MM.1S (cell line): ENCODE measurements at regions not wholly inside any gene's neighbourhood (a gene's known extent, or its start where the extent isn't known, plus 50 kb on each side); places are given as distances from the start of the nearest gene placed in this dataset.

ENCODE experiments used
- DNase-seq: peaks from one replicate; pipeline ENCODE4 v3.0.0-alpha.2; 2015
- H2AFZ ChIP-seq: fragments of 300-600 bp; sonication (generic); 2 replicates; pipeline ENCODE4 v1.6.0; 2016; ENCODE audit warnings: antibody characterized with exemption, low read length
- H3F3A ChIP-seq: fragments of 300-600 bp; sonication (generic); 2 replicates; pipeline ENCODE4 v1.6.1; 2016; ENCODE audit warnings: mild to moderate bottlenecking, antibody characterized with exemption, low read length, moderate library complexity, mixed read lengths; ENCODE audit not compliant: insufficient read depth
- H3K27ac ChIP-seq: fragments of 300-600 bp; sonication (generic); 2 replicates; pipeline ENCODE4 v1.5.1; 2016; ENCODE audit warnings: mild to moderate bottlenecking, low read length
- H3K27me3 ChIP-seq: fragments of 300-600 bp; sonication (generic); replicated peaks from 2 replicates; pipeline ENCODE4 v1.6.0; 2016; ENCODE audit warnings: low read length; ENCODE audit not compliant: insufficient read depth
- H3K36me3 ChIP-seq: fragments of 300-600 bp; sonication (generic); replicated peaks from 2 replicates; pipeline ENCODE4 v1.6.1; 2016; ENCODE audit warnings: mild to moderate bottlenecking, low read length, mixed read lengths; ENCODE audit not compliant: insufficient read depth
- H3K4me1 ChIP-seq: fragments of 300-600 bp; sonication (generic); 2 replicates; pipeline ENCODE4 v1.6.1; 2016; ENCODE audit warnings: low read length, mixed read lengths
- H3K4me2 ChIP-seq: fragments of 300-600 bp; sonication (generic); 2 replicates; pipeline ENCODE4 v1.6.0; 2016; ENCODE audit warnings: low read depth, low read length
- H3K4me3 ChIP-seq: fragments of 300-600 bp; sonication (generic); 2 replicates; pipeline ENCODE4 v1.5.1; 2016; ENCODE audit warnings: low read length, mixed read lengths
- H3K79me2 ChIP-seq: fragments of 300-600 bp; sonication (generic); 2 replicates; pipeline ENCODE4 v1.6.1; 2016; ENCODE audit warnings: mixed run types, low read length, mixed read lengths
- H3K9ac ChIP-seq: fragments of 300-600 bp; sonication (generic); 2 replicates; pipeline ENCODE4 v1.6.1; 2016; ENCODE audit warnings: low read length, mixed read lengths
- H3K9me2 ChIP-seq: fragments of 300-600 bp; sonication (generic); replicated peaks from 2 replicates; pipeline ENCODE4 v1.6.1; 2016; ENCODE audit warnings: mild to moderate bottlenecking, low read length, mixed read lengths; ENCODE audit not compliant: insufficient read depth
- H3K9me3 ChIP-seq: fragments of 300-600 bp; sonication (generic); replicated peaks from 2 replicates; pipeline ENCODE4 v1.6.1; 2016; ENCODE audit warnings: mild to moderate bottlenecking, low read length, mixed read lengths; ENCODE audit not compliant: insufficient read depth
- H4K20me1 ChIP-seq: fragments of 300-600 bp; sonication (generic); 2 replicates; pipeline ENCODE4 v1.6.1; 2016; ENCODE audit warnings: mild to moderate bottlenecking, low read length, moderate library complexity, mixed read lengths; ENCODE audit not compliant: insufficient read depth
- CTCF ChIP-seq: fragments of 300-600 bp; sonication (generic); IDR thresholded peaks from 2 replicates; pipeline ENCODE4 v1.5.1; 2016; ENCODE audit warnings: antibody characterized with exemption, low read length, mixed read lengths
- EZH2 ChIP-seq: fragments of 300-600 bp; sonication (generic); optimal IDR thresholded peaks from 2 replicates; pipeline ENCODE3; 2017; ENCODE audit warnings: low read depth, mild to moderate bottlenecking, antibody characterized with exemption, low read length, mixed read lengths
- EZH2phosphoT487 ChIP-seq: fragments of 300-600 bp; sonication (generic); IDR thresholded peaks from 2 replicates; pipeline ENCODE4 v1.6.1; 2018; ENCODE audit warnings: antibody characterized with exemption, low read length

- H3K9me2 ChIP-seq, result no peaks in the 10 kb centered on the region
- no peak overlapping the region for H3K27ac ChIP-seq
- H3K36me3 ChIP-seq, result no peaks in the 10 kb centered on the region
- H3K4me3 ChIP-seq, result no peak overlapping the region
- H3K4me2 ChIP-seq, result no peak overlapping the region
- DNase-seq, result no peak
- TF ChIP-seq EZH2, result no peak
- no peak for TF ChIP-seq CTCF
- TF ChIP-seq EZH2phosphoT487, result no peak
- H3K9ac ChIP-seq, result no peak overlapping the region
- no peaks in the 10 kb centered on the region for H3K27me3 ChIP-seq
- no peaks in the 10 kb centered on the region for H4K20me1 ChIP-seq
- no peaks in the 10 kb centered on the region for H3K9me3 ChIP-seq
- H3K4me1 ChIP-seq, result no peaks in the 10 kb centered on the region
- H3K79me2 ChIP-seq, result no peaks in the 10 kb centered on the region
- H2AFZ ChIP-seq, result no peak overlapping the region
- H3F3A ChIP-seq, result no peaks in the 10 kb centered on the region
Observed at GRCh38 chr20:40811004-40811403, 122.0 kb upstream of the MAFB start.

GRCh38 chr20:40811660-40812414 is 122.8 kb upstream of the MAFB start:
- no peaks in the 10 kb centered on the region for H3F3A ChIP-seq
- DNase-seq, result no peak
- H4K20me1 ChIP-seq, result no peaks in the 10 kb centered on the region
- no peaks in the 10 kb centered on the region for H3K27me3 ChIP-seq
- no peak for TF ChIP-seq EZH2phosphoT487
- no peak for TF ChIP-seq EZH2
- no peak for TF ChIP-seq CTCF
- no peaks in the 10 kb centered on the region for H3K4me1 ChIP-seq
- H3K27ac ChIP-seq, result no peak overlapping the region
- H3K9ac ChIP-seq, result no peak overlapping the region
- H3K4me2 ChIP-seq, result no peak overlapping the region
- no peak overlapping the region for H2AFZ ChIP-seq
- H3K4me3 ChIP-seq, result no peak overlapping the region
- no peaks in the 10 kb centered on the region for H3K9me3 ChIP-seq
- no peaks in the 10 kb centered on the region for H3K36me3 ChIP-seq
- H3K9me2 ChIP-seq, result no peaks in the 10 kb centered on the region
- H3K79me2 ChIP-seq, result no peaks in the 10 kb centered on the region

GRCh38 chr20:40812415-40812925 is 123.4 kb upstream of the MAFB start:
- H3K9me2 ChIP-seq, result no peaks in the 10 kb centered on the region
- H3K4me3 ChIP-seq, result no peak overlapping the region
- no peak for TF ChIP-seq EZH2
- TF ChIP-seq EZH2phosphoT487, result no peak
- no peak for TF ChIP-seq CTCF
- no peaks in the 10 kb centered on the region for H3K9me3 ChIP-seq
- H3K36me3 ChIP-seq, result no peaks in the 10 kb centered on the region
- DNase-seq, result no peak
- no peaks in the 10 kb centered on the region for H3F3A ChIP-seq
- H3K79me2 ChIP-seq, result no peaks in the 10 kb centered on the region
- H3K4me2 ChIP-seq, result no peak overlapping the region
- no peaks in the 10 kb centered on the region for H3K27me3 ChIP-seq
- no peak overlapping the region for H3K9ac ChIP-seq
- H3K4me1 ChIP-seq, result no peaks in the 10 kb centered on the region
- H3K27ac ChIP-seq, result no peak overlapping the region
- H4K20me1 ChIP-seq, result no peaks in the 10 kb centered on the region
- no peak overlapping the region for H2AFZ ChIP-seq
